ENCODE measurements at regions not wholly inside any gene's neighbourhood (a gene's known extent, or its start where the extent isn't known, plus 50 kb on each side); places are given as distances from the start of the nearest gene placed in this dataset.

GRCh38 chr13:57878291-57878690 is 246.7 kb downstream of the PCDH17 start:
- TF ChIP-seq CTCF (IDR thresholded peaks at IDR 0.05; ENCODE audit: insufficient read depth, low read length) (no peak), POLR2AphosphoS5 (IDR thresholded peaks at IDR 0.05; ENCODE audit: low read depth) (no peak), REST (IDR thresholded peaks at IDR 0.05; ENCODE audit: insufficient replicate concordance, low read depth) (no peak)

Data from HL-60 (cell line).